Panc1 (cell line): ENCODE measurements at regions not wholly inside any gene's neighbourhood (a gene's known extent, or its start where the extent isn't known, plus 50 kb on each side); places are given as distances from the start of the nearest gene placed in this dataset.

ENCODE experiments used
- POLR2AphosphoS5 ChIP-seq: IDR thresholded peaks from 2 replicates; pipeline ENCODE4 v1.6.1; 2012; ENCODE audit warnings: mild to moderate bottlenecking, low read depth, low read length, moderate library complexity
- REST ChIP-seq, 2 experiments: IDR thresholded peaks; 2 replicates each; pipeline ENCODE4 v1.6.1; 2011 to 2012; ENCODE audit warnings: low read depth in 2 of 2, control low read depth in 1 of 2, low read length in 1 of 2, mild to moderate bottlenecking in 1 of 2, moderate library complexity in 1 of 2; ENCODE audit not compliant: insufficient read depth in 1 of 2

GRCh38 chr7:13476881-13477444 is 512.5 kb downstream of the ETV1 start:
- TF ChIP-seq REST (IDR thresholded peaks at IDR 0.05; ENCODE audit: insufficient read depth in 1 of 2, low read depth in 2 of 2, low read length in 1 of 2) (no peak), POLR2AphosphoS5 (no peak)
